HG03280 (cell line): ENCODE measurements at regions not wholly inside any gene's neighbourhood (a gene's known extent, or its start where the extent isn't known, plus 50 kb on each side); places are given as distances from the start of the nearest gene placed in this dataset.

Experiments used
- ATAC-seq: cut with Tn5 transposase; IDR thresholded peaks from one replicate; pipeline ENCODE4 v1.9.1; 2021; ENCODE audit warnings: mild to moderate bottlenecking, moderate library complexity; ENCODE audit not compliant: unreplicated experiment

GRCh38 chr4:112982680-112983079, 66.8 kb upstream of the ANK2 start:
- no peak for ATAC-seq

- no peak for ATAC-seq
Observed at GRCh38 chr4:112994732-112995464, 54.6 kb upstream of the ANK2 start.
